ENCODE measurements at regions not wholly inside any gene's neighbourhood (a gene's known extent, or its start where the extent isn't known, plus 50 kb on each side); places are given as distances from the start of the nearest gene placed in this dataset.

- no peak overlapping the region for H3K27ac ChIP-seq
- no peaks in the 10 kb centered on the region for H3K79me2 ChIP-seq (ENCODE audit: insufficient read depth, low read depth)
- no peak overlapping the region for H3K4me3 ChIP-seq (IDR thresholded peaks at IDR 0.05; ENCODE audit: insufficient read depth, low read depth, low read length)
- no peak overlapping the region for H2AFZ ChIP-seq (ENCODE audit: low read depth)
- H3K27me3 ChIP-seq (ENCODE audit: insufficient read depth, low read depth) = no peaks in the 10 kb centered on the region
- H3K9ac ChIP-seq = no peak overlapping the region
- H3K4me2 ChIP-seq = no peak overlapping the region
- H3K36me3 ChIP-seq (ENCODE audit: insufficient read depth) = no peaks in the 10 kb centered on the region
- H3K4me1 ChIP-seq (ENCODE audit: low read depth, poor library complexity, severe bottlenecking) = peaks cover 36% of the 10 kb centered on the region
- H4K20me1 ChIP-seq (ENCODE audit: insufficient read depth) = no peaks in the 10 kb centered on the region
- no peak for TF ChIP-seq CTCF (conservative IDR thresholded peaks at IDR 0.05; ENCODE audit: low read depth, low read length)
Measured at GRCh38 chr10:36265741-36266140, 623.6 kb upstream of the FZD8 start.

DNA sequence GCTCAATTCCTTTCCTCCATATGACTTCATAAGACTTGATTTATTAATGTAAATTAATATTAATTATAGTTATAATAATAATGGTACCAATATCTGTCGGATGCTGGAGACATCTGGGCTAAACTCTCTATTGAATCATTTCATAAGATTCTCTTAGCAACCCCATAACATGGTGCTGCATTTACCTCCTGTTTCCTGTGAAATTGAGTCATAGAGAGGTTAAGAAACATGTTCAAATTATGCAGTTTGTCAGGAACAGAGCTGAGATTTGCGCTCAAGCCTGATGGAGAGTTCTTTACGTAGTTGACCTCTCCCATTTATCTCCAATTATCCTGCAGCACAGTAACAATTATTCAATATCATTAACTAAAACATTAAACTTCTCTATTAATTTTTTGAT, 621.8 kb upstream of the FZD8 start:
- Histone ChIP-seq H3K27ac (no peak overlapping the region), H3K4me1 (ENCODE audit: low read depth, poor library complexity, severe bottlenecking) (peaks cover 24% of the 10 kb centered on the region), H2AFZ (ENCODE audit: low read depth) (no peak overlapping the region), H3K79me2 (ENCODE audit: insufficient read depth, low read depth) (no peaks in the 10 kb centered on the region), H3K4me2 (no peak overlapping the region), H3K4me3 (IDR thresholded peaks at IDR 0.05; ENCODE audit: insufficient read depth, low read depth, low read length) (no peak overlapping the region), H3K9ac (no peak overlapping the region), H4K20me1 (ENCODE audit: insufficient read depth) (no peaks in the 10 kb centered on the region), H3K27me3 (ENCODE audit: insufficient read depth, low read depth) (no peaks in the 10 kb centered on the region), H3K36me3 (ENCODE audit: insufficient read depth) (no peaks in the 10 kb centered on the region)
- TF ChIP-seq CTCF (conservative IDR thresholded peaks at IDR 0.05; ENCODE audit: low read depth, low read length) = no peak

GRCh38 chr10:36256948-36257356, 614.9 kb upstream of the FZD8 start:
- H3K79me2 ChIP-seq (ENCODE audit: insufficient read depth, low read depth) = no peaks in the 10 kb centered on the region
- no peak overlapping the region for H2AFZ ChIP-seq (ENCODE audit: low read depth)
- H3K4me3 ChIP-seq (IDR thresholded peaks at IDR 0.05; ENCODE audit: insufficient read depth, low read depth, low read length) = no peak overlapping the region
- no peaks in the 10 kb centered on the region for H3K36me3 ChIP-seq (ENCODE audit: insufficient read depth)
- no peak for TF ChIP-seq CTCF (conservative IDR thresholded peaks at IDR 0.05; ENCODE audit: low read depth, low read length)
- H3K4me2 ChIP-seq = no peak overlapping the region
- H3K4me1 ChIP-seq (ENCODE audit: low read depth, poor library complexity, severe bottlenecking) = no peaks in the 10 kb centered on the region
- H4K20me1 ChIP-seq (ENCODE audit: insufficient read depth) = no peaks in the 10 kb centered on the region
- H3K27me3 ChIP-seq (ENCODE audit: insufficient read depth, low read depth) = no peaks in the 10 kb centered on the region
- H3K9ac ChIP-seq = no peak overlapping the region
- no peak overlapping the region for H3K27ac ChIP-seq

DNA sequence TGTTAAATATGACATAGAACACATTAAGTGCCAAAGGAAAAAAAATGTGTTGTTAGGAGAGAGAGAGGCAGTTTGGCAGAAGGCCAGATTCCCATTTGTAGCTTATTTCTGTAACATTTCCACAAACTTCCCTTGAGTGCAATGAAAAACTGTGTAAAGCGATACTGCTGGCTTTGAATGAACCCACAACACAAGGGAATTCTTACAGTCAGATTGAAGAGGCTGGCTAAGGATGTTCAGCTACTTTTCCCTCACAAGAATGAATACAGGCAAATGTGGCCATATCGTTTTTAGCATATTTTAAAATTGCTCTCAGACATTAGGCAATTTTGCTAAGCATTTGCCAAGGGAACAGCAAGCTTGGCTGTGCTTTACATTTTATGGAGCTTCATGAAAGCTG, 614.1 kb upstream of the FZD8 start:
- Histone ChIP-seq H3K4me1 (ENCODE audit: low read depth, poor library complexity, severe bottlenecking) (no peaks in the 10 kb centered on the region), H3K9ac (no peak overlapping the region), H3K4me2 (no peak overlapping the region), H3K27ac (no peak overlapping the region), H3K4me3 (IDR thresholded peaks at IDR 0.05; ENCODE audit: insufficient read depth, low read depth, low read length) (no peak overlapping the region), H2AFZ (ENCODE audit: low read depth) (no peak overlapping the region), H3K27me3 (ENCODE audit: insufficient read depth, low read depth) (no peaks in the 10 kb centered on the region), H3K36me3 (ENCODE audit: insufficient read depth) (no peaks in the 10 kb centered on the region), H4K20me1 (ENCODE audit: insufficient read depth) (no peaks in the 10 kb centered on the region), H3K79me2 (ENCODE audit: insufficient read depth, low read depth) (no peaks in the 10 kb centered on the region)
- TF ChIP-seq CTCF (conservative IDR thresholded peaks at IDR 0.05; ENCODE audit: low read depth, low read length) = no peak

- no peaks in the 10 kb centered on the region for H3K79me2 ChIP-seq (ENCODE audit: insufficient read depth, low read depth)
- H3K27me3 ChIP-seq (ENCODE audit: insufficient read depth, low read depth) = no peaks in the 10 kb centered on the region
- no peaks in the 10 kb centered on the region for H4K20me1 ChIP-seq (ENCODE audit: insufficient read depth)
- H3K4me2 ChIP-seq = no peak overlapping the region
- no peaks in the 10 kb centered on the region for H3K36me3 ChIP-seq (ENCODE audit: insufficient read depth)
- no peak overlapping the region for H3K27ac ChIP-seq
- H3K9ac ChIP-seq = no peak overlapping the region
- H3K4me3 ChIP-seq (IDR thresholded peaks at IDR 0.05; ENCODE audit: insufficient read depth, low read depth, low read length) = no peak overlapping the region
- no peaks in the 10 kb centered on the region for H3K4me1 ChIP-seq (ENCODE audit: low read depth, poor library complexity, severe bottlenecking)
- no peak for TF ChIP-seq CTCF (conservative IDR thresholded peaks at IDR 0.05; ENCODE audit: low read depth, low read length)
- H2AFZ ChIP-seq (ENCODE audit: low read depth) = no peak overlapping the region
Measured at GRCh38 chr10:36254199-36254598, 612.1 kb upstream of the FZD8 start.

Measured in KMS-11 (cell line).